GM23338 (cell line): ENCODE measurements at regions not wholly inside any gene's neighbourhood (a gene's known extent, or its start where the extent isn't known, plus 50 kb on each side); places are given as distances from the start of the nearest gene placed in this dataset.
A peak's percentile ranks its signal among the peaks of the same experiment; 100 is the strongest.

Experiments used
- ATAC-seq: fragments of 200-7000 bp; cut with Tn5 transposase; 3 replicates; pipeline ENCODE4 v1.9.1; 2020
- DNase-seq: peaks from one replicate; pipeline ENCODE4 v3.0.0-alpha.2; 2015; ENCODE audit warnings: low spot score
- H2AFZ ChIP-seq: fragments of 200-600 bp; sonication (generic); 2 replicates; pipeline ENCODE4 v1.8.0; 2016; ENCODE audit warnings: antibody characterized with exemption, mild to moderate bottlenecking, moderate library complexity
- H3F3A ChIP-seq: fragments of 200-600 bp; sonication (generic); replicated peaks from 2 replicates; pipeline ENCODE4 v1.8.0; 2017; ENCODE audit warnings: antibody characterized with exemption, mixed run types, low read depth
- H3K27ac ChIP-seq: fragments of 200-600 bp; sonication (generic); 2 replicates; pipeline ENCODE4 v1.6.1; 2016; ENCODE audit warnings: low read depth
- H3K27me3 ChIP-seq: fragments of 200-600 bp; sonication (generic); 2 replicates; pipeline ENCODE4 v1.8.0; 2016; ENCODE audit warnings: mild to moderate bottlenecking, mixed run types, moderate library complexity; ENCODE audit not compliant: insufficient read depth
- H3K36me3 ChIP-seq: fragments of 200-600 bp; sonication (generic); 2 replicates; pipeline ENCODE4 v1.8.0; 2016; ENCODE audit warnings: mild to moderate bottlenecking; ENCODE audit not compliant: insufficient read depth
- H3K4me1 ChIP-seq: fragments of 200-600 bp; sonication (generic); 2 replicates; pipeline ENCODE4 v1.8.0; 2016; ENCODE audit warnings: mild to moderate bottlenecking, moderate library complexity; ENCODE audit not compliant: insufficient read depth
- H3K4me2 ChIP-seq: fragments of 200-600 bp; sonication (generic); 2 replicates; pipeline ENCODE4 v1.7.1; 2017; ENCODE audit warnings: mixed run types
- H3K4me3 ChIP-seq: fragments of 200-600 bp; sonication (generic); 2 replicates; pipeline ENCODE4 v1.6.1; 2016; ENCODE audit warnings: mixed run types
- H3K79me2 ChIP-seq: fragments of 200-600 bp; sonication (generic); replicated peaks from 2 replicates; pipeline ENCODE4 v1.8.0; 2017; ENCODE audit warnings: mild to moderate bottlenecking; ENCODE audit not compliant: insufficient read depth
- H3K9me2 ChIP-seq: fragments of 200-600 bp; sonication (generic); 2 replicates; pipeline ENCODE4 v1.8.0; 2017; ENCODE audit not compliant: insufficient read depth
- H4K20me1 ChIP-seq: fragments of 200-600 bp; sonication (generic); replicated peaks from 2 replicates; pipeline ENCODE4 v1.8.0; 2017; ENCODE audit warnings: mild to moderate bottlenecking; ENCODE audit not compliant: insufficient read depth
- H3K27ac Mint-ChIP-seq: 2 replicates; pipeline ENCODE4 v1.8.0; 2020; ENCODE audit warnings: inconsistent platforms, mild to moderate bottlenecking, moderate library complexity, mixed read lengths
- H3K27me3 Mint-ChIP-seq: 3 replicates; pipeline ENCODE4 v1.8.0; 2022; ENCODE audit warnings: low read depth, mild to moderate bottlenecking, moderate library complexity, mixed read lengths, inconsistent platforms; ENCODE audit not compliant: insufficient read depth, poor library complexity
- H3K36me3 Mint-ChIP-seq: 3 replicates; pipeline ENCODE4 v1.8.0; 2021; ENCODE audit warnings: low read depth, mild to moderate bottlenecking, inconsistent platforms, moderate library complexity, mixed read lengths
- H3K4me1 Mint-ChIP-seq: 3 replicates; pipeline ENCODE4 v1.8.0; 2020; ENCODE audit warnings: mild to moderate bottlenecking, inconsistent platforms, mixed read lengths
- H3K4me3 Mint-ChIP-seq: 3 replicates; pipeline ENCODE4 v1.8.0; 2021; ENCODE audit warnings: moderate library complexity, mild to moderate bottlenecking, inconsistent platforms, mixed read lengths
- H3K9me3 Mint-ChIP-seq: 3 replicates; pipeline ENCODE4 v1.8.0; 2020; ENCODE audit warnings: moderate library complexity, mild to moderate bottlenecking, inconsistent platforms, mixed read lengths
- CREB1 ChIP-seq: fragments of 250-450 bp; sonication (Bioruptor Pico); IDR thresholded peaks from 2 replicates; pipeline ENCODE4 v1.5.0; 2020; ENCODE audit warnings: low read depth, mild to moderate bottlenecking, moderate library complexity
- ETS1 ChIP-seq: IDR thresholded peaks from 2 replicates; pipeline ENCODE4 v1.6.1; 2016; ENCODE audit warnings: antibody characterized with exemption
- EZH2 ChIP-seq: fragments of 200-600 bp; sonication (generic); IDR thresholded peaks from one replicate; pipeline ENCODE4 v1.8.0; 2017; ENCODE audit warnings: antibody characterized with exemption, mild to moderate bottlenecking, low read depth; ENCODE audit not compliant: unreplicated experiment
- EZH2phosphoT487 ChIP-seq: fragments of 200-600 bp; sonication (generic); IDR thresholded peaks from one replicate; pipeline ENCODE4 v1.8.1; 2018; ENCODE audit warnings: antibody characterized with exemption; ENCODE audit not compliant: unreplicated experiment
- JUNB ChIP-seq: IDR thresholded peaks from one replicate; pipeline ENCODE4 v1.6.1; 2016; ENCODE audit warnings: antibody characterized with exemption; ENCODE audit not compliant: unreplicated experiment
- NANOG ChIP-seq: IDR thresholded peaks from 2 replicates; pipeline ENCODE4 v1.6.1; 2016; ENCODE audit warnings: antibody characterized with exemption, borderline replicate concordance
- POLR2AphosphoS5 ChIP-seq: IDR thresholded peaks from 2 replicates; pipeline ENCODE4 v1.6.1; 2016; ENCODE audit warnings: antibody characterized with exemption, low read depth
- REST ChIP-seq: IDR thresholded peaks from one replicate; pipeline ENCODE4 v1.6.1; 2018; ENCODE audit warnings: antibody characterized with exemption; ENCODE audit not compliant: unreplicated experiment
- STAT1 ChIP-seq: IDR thresholded peaks from one replicate; pipeline ENCODE4 v1.6.1; 2016; ENCODE audit warnings: antibody characterized with exemption; ENCODE audit not compliant: unreplicated experiment
- ZNF114 ChIP-seq: fragments of 250-450 bp; sonication (Bioruptor Pico); IDR thresholded peaks from 2 replicates; pipeline ENCODE4 v1.5.0; 2020; ENCODE audit warnings: mild to moderate bottlenecking, moderate library complexity
- ZNF331 ChIP-seq: fragments of 250-450 bp; sonication (Bioruptor Pico); IDR thresholded peaks from 2 replicates; pipeline ENCODE4 v1.5.0; 2020; ENCODE audit warnings: low read depth, mild to moderate bottlenecking, moderate library complexity
- TF ChIP-seq, protein P1 (sequence below), 2 experiments: fragments of 200-600 bp in 1 of 2; sonication (generic) in 1 of 2; conservative IDR thresholded peaks; 2 replicates each; pipeline versions ENCODE4 v1.5.1 to v1.6.1; 2016 to 2017; ENCODE audit warnings: antibody characterized with exemption in 2 of 2, low read depth in 2 of 2, mild to moderate bottlenecking in 2 of 2, moderate library complexity in 1 of 2
- TF ChIP-seq, protein P2 (sequence below): fragments of 250-450 bp; sonication (Bioruptor Pico); IDR thresholded peaks from 2 replicates; pipeline ENCODE4 v1.5.0; 2020; ENCODE audit warnings: mild to moderate bottlenecking, moderate library complexity

- no peak overlapping the region for H3K4me2 ChIP-seq
- no peaks in the 10 kb centered on the region for H4K20me1 ChIP-seq
- ATAC-seq (no peak; the same call in 2 of the 3 replicates), DNase-seq (no peak)
- no peak overlapping the region for H3K4me3 ChIP-seq
- H3K9me2 ChIP-seq: no peaks in the 10 kb centered on the region
- H2AFZ ChIP-seq: peak overlapping the region; percentile 63; the same call in 1 of the 2 replicates
- no peak for TF ChIP-seq ETS1
- TF ChIP-seq CREB1 (CRISPR knock-in tag): no peak
- TF ChIP-seq NANOG: no peak
- no peak for TF ChIP-seq EZH2phosphoT487
- TF ChIP-seq, protein P1, sequence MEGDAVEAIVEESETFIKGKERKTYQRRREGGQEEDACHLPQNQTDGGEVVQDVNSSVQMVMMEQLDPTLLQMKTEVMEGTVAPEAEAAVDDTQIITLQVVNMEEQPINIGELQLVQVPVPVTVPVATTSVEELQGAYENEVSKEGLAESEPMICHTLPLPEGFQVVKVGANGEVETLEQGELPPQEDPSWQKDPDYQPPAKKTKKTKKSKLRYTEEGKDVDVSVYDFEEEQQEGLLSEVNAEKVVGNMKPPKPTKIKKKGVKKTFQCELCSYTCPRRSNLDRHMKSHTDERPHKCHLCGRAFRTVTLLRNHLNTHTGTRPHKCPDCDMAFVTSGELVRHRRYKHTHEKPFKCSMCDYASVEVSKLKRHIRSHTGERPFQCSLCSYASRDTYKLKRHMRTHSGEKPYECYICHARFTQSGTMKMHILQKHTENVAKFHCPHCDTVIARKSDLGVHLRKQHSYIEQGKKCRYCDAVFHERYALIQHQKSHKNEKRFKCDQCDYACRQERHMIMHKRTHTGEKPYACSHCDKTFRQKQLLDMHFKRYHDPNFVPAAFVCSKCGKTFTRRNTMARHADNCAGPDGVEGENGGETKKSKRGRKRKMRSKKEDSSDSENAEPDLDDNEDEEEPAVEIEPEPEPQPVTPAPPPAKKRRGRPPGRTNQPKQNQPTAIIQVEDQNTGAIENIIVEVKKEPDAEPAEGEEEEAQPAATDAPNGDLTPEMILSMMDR (conservative IDR thresholded peaks at IDR 0.05; ENCODE audit: low read depth in 2 of 2): no peak
- no peak for TF ChIP-seq STAT1
- no peak for TF ChIP-seq ZNF331 (CRISPR knock-in tag)
- TF ChIP-seq EZH2: no peak
- TF ChIP-seq ZNF114 (CRISPR knock-in tag): no peak
- no peak for TF ChIP-seq POLR2AphosphoS5
- TF ChIP-seq, protein P2, sequence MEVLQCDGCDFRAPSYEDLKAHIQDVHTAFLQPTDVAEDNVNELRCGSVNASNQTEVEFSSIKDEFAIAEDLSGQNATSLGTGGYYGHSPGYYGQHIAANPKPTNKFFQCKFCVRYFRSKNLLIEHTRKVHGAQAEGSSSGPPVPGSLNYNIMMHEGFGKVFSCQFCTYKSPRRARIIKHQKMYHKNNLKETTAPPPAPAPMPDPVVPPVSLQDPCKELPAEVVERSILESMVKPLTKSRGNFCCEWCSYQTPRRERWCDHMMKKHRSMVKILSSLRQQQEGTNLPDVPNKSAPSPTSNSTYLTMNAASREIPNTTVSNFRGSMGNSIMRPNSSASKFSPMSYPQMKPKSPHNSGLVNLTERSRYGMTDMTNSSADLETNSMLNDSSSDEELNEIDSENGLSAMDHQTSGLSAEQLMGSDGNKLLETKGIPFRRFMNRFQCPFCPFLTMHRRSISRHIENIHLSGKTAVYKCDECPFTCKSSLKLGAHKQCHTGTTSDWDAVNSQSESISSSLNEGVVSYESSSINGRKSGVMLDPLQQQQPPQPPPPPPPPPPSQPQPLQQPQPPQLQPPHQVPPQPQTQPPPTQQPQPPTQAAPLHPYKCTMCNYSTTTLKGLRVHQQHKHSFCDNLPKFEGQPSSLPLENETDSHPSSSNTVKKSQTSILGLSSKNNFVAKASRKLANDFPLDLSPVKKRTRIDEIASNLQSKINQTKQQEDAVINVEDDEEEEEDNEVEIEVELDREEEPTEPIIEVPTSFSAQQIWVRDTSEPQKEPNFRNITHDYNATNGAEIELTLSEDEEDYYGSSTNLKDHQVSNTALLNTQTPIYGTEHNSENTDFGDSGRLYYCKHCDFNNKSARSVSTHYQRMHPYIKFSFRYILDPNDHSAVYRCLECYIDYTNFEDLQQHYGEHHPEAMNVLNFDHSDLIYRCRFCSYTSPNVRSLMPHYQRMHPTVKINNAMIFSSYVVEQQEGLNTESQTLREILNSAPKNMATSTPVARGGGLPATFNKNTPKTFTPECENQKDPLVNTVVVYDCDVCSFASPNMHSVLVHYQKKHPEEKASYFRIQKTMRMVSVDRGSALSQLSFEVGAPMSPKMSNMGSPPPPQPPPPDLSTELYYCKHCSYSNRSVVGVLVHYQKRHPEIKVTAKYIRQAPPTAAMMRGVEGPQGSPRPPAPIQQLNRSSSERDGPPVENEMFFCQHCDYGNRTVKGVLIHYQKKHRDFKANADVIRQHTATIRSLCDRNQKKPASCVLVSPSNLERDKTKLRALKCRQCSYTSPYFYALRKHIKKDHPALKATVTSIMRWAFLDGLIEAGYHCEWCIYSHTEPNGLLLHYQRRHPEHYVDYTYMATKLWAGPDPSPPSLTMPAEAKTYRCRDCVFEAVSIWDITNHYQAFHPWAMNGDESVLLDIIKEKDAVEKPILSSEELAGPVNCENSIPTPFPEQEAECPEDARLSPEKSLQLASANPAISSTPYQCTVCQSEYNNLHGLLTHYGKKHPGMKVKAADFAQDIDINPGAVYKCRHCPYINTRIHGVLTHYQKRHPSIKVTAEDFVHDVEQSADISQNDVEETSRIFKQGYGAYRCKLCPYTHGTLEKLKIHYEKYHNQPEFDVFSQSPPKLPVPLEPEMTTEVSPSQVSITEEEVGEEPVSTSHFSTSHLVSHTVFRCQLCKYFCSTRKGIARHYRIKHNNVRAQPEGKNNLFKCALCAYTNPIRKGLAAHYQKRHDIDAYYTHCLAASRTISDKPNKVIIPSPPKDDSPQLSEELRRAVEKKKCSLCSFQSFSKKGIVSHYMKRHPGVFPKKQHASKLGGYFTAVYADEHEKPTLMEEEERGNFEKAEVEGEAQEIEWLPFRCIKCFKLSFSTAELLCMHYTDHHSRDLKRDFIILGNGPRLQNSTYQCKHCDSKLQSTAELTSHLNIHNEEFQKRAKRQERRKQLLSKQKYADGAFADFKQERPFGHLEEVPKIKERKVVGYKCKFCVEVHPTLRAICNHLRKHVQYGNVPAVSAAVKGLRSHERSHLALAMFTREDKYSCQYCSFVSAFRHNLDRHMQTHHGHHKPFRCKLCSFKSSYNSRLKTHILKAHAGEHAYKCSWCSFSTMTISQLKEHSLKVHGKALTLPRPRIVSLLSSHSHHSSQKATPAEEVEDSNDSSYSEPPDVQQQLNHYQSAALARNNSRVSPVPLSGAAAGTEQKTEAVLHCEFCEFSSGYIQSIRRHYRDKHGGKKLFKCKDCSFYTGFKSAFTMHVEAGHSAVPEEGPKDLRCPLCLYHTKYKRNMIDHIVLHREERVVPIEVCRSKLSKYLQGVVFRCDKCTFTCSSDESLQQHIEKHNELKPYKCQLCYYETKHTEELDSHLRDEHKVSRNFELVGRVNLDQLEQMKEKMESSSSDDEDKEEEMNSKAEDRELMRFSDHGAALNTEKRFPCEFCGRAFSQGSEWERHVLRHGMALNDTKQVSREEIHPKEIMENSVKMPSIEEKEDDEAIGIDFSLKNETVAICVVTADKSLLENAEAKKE (CRISPR knock-in tag): no peak
- TF ChIP-seq REST: no peak
- TF ChIP-seq JUNB: no peak
- Mint-ChIP-seq H3K4me1 (peaks cover 12% of the 10 kb centered on the region), H3K36me3 (peaks cover 29% of the 10 kb centered on the region), H3K27ac (peak overlapping the region; percentile 8; the same call in 1 of the 2 replicates), H3K4me3 (no peak overlapping the region), H3K27me3 (peaks cover 3% of the 10 kb centered on the region), H3K9me3 (peaks cover 31% of the 10 kb centered on the region)
- no peaks in the 10 kb centered on the region for H3K27me3 ChIP-seq
- peaks cover 14% of the 10 kb centered on the region; the same call in 1 of the 2 replicates for H3K36me3 ChIP-seq
- no peaks in the 10 kb centered on the region for H3F3A ChIP-seq
- H3K79me2 ChIP-seq: no peaks in the 10 kb centered on the region
- peaks cover 18% of the 10 kb centered on the region; the same call in 1 of the 2 replicates for H3K4me1 ChIP-seq
- no peak overlapping the region for H3K27ac ChIP-seq
Measured at GRCh38 chr4:179292468-179292867, 1850.2 kb upstream of the AGA start.
